ENCODE measurements at regions not wholly inside any gene's neighbourhood (a gene's known extent, or its start where the extent isn't known, plus 50 kb on each side); places are given as distances from the start of the nearest gene placed in this dataset.

GRCh38 chr22:49092716-49093115, 735.0 kb downstream of the BRD1 start:
- no peaks in the 10 kb centered on the region for H3K36me3 ChIP-seq
- no peaks in the 10 kb centered on the region for H3K4me1 ChIP-seq (ENCODE audit: control insufficient read depth in 1 of 2, low read depth in 2 of 2)
- H3K27me3 ChIP-seq (replicated peaks; ENCODE audit: insufficient read depth), result no peaks in the 10 kb centered on the region
- DNase-seq (ENCODE audit: low spot score), result no peak
- TF ChIP-seq, protein P1, sequence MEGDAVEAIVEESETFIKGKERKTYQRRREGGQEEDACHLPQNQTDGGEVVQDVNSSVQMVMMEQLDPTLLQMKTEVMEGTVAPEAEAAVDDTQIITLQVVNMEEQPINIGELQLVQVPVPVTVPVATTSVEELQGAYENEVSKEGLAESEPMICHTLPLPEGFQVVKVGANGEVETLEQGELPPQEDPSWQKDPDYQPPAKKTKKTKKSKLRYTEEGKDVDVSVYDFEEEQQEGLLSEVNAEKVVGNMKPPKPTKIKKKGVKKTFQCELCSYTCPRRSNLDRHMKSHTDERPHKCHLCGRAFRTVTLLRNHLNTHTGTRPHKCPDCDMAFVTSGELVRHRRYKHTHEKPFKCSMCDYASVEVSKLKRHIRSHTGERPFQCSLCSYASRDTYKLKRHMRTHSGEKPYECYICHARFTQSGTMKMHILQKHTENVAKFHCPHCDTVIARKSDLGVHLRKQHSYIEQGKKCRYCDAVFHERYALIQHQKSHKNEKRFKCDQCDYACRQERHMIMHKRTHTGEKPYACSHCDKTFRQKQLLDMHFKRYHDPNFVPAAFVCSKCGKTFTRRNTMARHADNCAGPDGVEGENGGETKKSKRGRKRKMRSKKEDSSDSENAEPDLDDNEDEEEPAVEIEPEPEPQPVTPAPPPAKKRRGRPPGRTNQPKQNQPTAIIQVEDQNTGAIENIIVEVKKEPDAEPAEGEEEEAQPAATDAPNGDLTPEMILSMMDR (IDR thresholded peaks at IDR 0.05), result no peak
- H3K4me3 ChIP-seq, result no peak overlapping the region
- H3K27ac ChIP-seq, result no peak overlapping the region
- no peak for ATAC-seq (ENCODE audit: insufficient number of reproducible peaks, low FRiP score, low read depth)
- no peaks in the 10 kb centered on the region for H3K9me3 ChIP-seq

DNA sequence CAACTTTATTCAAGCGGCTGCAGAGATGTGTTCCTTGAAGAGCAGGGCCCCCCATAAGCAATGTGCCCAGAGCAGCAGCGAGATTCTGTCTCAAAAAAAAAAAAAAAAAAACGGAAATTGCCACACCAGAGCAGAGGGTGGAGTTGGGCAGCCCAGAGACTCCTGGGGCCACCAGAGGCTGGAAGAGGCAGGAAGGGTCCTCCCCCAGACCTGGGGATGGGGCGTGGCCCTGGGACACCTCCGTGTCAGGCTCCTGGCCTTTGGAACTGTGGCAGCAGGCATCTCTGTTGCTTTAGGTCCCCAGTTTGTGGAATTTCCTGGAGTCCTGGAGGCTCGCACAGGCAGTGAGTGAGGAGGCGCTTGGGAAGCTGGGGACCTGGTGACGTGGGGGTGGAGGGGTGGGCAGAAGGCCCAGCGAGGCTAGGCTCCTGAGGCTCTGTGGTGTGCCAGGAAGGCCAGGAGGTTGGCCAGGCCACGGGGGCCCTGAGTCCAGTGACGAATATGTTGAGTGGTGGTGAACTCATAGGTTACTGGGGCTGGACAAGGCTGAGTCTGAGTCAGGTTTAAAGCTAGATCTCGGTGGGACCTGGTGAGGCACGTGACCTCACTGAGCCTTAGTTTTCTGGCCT, 735.6 kb downstream of the BRD1 start:
- Histone ChIP-seq H3K4me3 (no peak overlapping the region), H3K9me3 (no peaks in the 10 kb centered on the region), H3K27me3 (replicated peaks; ENCODE audit: insufficient read depth) (no peaks in the 10 kb centered on the region), H3K27ac (no peak overlapping the region), H3K4me1 (ENCODE audit: control insufficient read depth in 1 of 2, low read depth in 2 of 2) (no peaks in the 10 kb centered on the region), H3K36me3 (no peaks in the 10 kb centered on the region)
- DNase-seq (ENCODE audit: low spot score), result no peak
- TF ChIP-seq, protein P1 (IDR thresholded peaks at IDR 0.05), result no peak
- ATAC-seq (ENCODE audit: insufficient number of reproducible peaks, low FRiP score, low read depth), result no peak

DNA sequence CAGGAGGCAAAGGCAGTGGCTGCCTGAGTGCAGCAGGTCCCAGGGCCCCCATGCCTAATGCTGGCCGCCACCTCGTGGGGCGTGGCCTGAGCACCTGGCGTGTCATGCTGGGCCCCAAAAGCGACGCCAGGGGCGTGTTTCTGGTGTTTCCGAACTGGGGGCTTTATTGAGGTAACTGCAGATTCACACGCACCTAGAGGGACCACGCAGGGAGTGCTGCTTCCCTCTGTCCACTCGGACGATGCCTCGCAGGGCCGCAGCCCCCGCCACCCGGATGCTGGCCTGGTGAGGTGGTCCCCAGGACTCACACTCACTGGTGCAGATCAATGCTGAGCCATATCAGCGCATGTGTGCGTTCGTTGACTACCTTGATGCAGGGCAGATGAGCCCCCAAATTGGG, 736.2 kb downstream of the BRD1 start:
- Histone ChIP-seq H3K36me3 (no peaks in the 10 kb centered on the region), H3K9me3 (no peaks in the 10 kb centered on the region), H3K27me3 (replicated peaks; ENCODE audit: insufficient read depth) (no peaks in the 10 kb centered on the region), H3K4me3 (no peak overlapping the region), H3K4me1 (ENCODE audit: control insufficient read depth in 1 of 2, low read depth in 2 of 2) (no peaks in the 10 kb centered on the region), H3K27ac (no peak overlapping the region)
- no peak for ATAC-seq (ENCODE audit: insufficient number of reproducible peaks, low FRiP score, low read depth)
- DNase-seq (ENCODE audit: low spot score), result no peak
- TF ChIP-seq, protein P1 (IDR thresholded peaks at IDR 0.05), result no peak

DNA sequence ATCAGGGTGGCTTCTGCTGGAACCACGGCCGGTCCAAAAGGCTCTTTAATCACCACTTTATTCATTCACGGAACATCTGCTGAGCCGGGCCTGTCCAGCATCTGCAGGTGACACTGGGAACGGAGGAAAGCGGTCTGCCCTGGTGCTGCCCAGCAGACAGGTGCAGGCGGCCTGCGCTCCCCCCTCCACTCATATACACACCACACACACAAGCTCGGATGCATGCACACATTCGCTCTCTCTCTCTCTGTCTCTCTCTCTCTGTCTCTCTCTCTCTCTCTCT, 736.9 kb downstream of the BRD1 start:
- H3K27ac ChIP-seq, result no peak overlapping the region
- ATAC-seq (ENCODE audit: insufficient number of reproducible peaks, low FRiP score, low read depth) (no peak), DNase-seq (ENCODE audit: low spot score) (no peak)

GRCh38 chr22:49090061-49090852, 737.4 kb downstream of the BRD1 start:
- DNase-seq (ENCODE audit: low spot score) (no peak), ATAC-seq (ENCODE audit: insufficient number of reproducible peaks, low FRiP score, low read depth) (no peak)
- Histone ChIP-seq H3K4me1 (ENCODE audit: control insufficient read depth in 1 of 2, low read depth in 2 of 2) (no peaks in the 10 kb centered on the region), H3K27me3 (replicated peaks; ENCODE audit: insufficient read depth) (no peaks in the 10 kb centered on the region), H3K9me3 (no peaks in the 10 kb centered on the region), H3K36me3 (no peaks in the 10 kb centered on the region), H3K4me3 (no peak overlapping the region), H3K27ac (no peak overlapping the region)
- TF ChIP-seq, protein P1 (IDR thresholded peaks at IDR 0.05), result no peak

More for the DNA sequence above, 736.9 kb downstream of the BRD1 start:
- no peaks in the 10 kb centered on the region for H3K36me3 ChIP-seq
- no peak overlapping the region for H3K4me3 ChIP-seq
- no peaks in the 10 kb centered on the region for H3K27me3 ChIP-seq (replicated peaks; ENCODE audit: insufficient read depth)
- H3K9me3 ChIP-seq, result no peaks in the 10 kb centered on the region
- TF ChIP-seq, protein P1 (IDR thresholded peaks at IDR 0.05), result no peak
- H3K4me1 ChIP-seq (ENCODE audit: control insufficient read depth in 1 of 2, low read depth in 2 of 2), result no peaks in the 10 kb centered on the region
